ENCODE measurements at regions not wholly inside any gene's neighbourhood (a gene's known extent, or its start where the extent isn't known, plus 50 kb on each side); places are given as distances from the start of the nearest gene placed in this dataset.

- TF ChIP-seq ZNF407 (CRISPR knock-in tag; IDR thresholded peaks at IDR 0.05; ENCODE audit: not compliant biosample characterization) (no peak), ZNF260 (CRISPR knock-in tag; IDR thresholded peaks at IDR 0.05; ENCODE audit: borderline replicate concordance, low read depth) (no peak)
Observed at GRCh38 chr10:128217136-128217535, 90.9 kb upstream of the MKI67 start (continued).

GRCh38 chr10:128218161-128218560 lies 91.9 kb upstream of the MKI67 start:
- no peak for DNase-seq (ENCODE audit: low spot score)
- H3K4me2 ChIP-seq (ENCODE audit: low read depth, low read length), result no peak overlapping the region
- no peak overlapping the region for H2AFZ ChIP-seq (ENCODE audit: low read length)
- no peak for ATAC-seq
- no peaks in the 10 kb centered on the region for H3K9me3 ChIP-seq (ENCODE audit: low read length)
- ChIA-PET POLR2A (no interaction called here), CTCF (ENCODE audit: low intra/inter-chr PET ratio, low total read pairs) (no interaction called here)
- no peak overlapping the region for H3K27ac ChIP-seq (ENCODE audit: extremely low read length, insufficient read depth, low read length)
- in situ Hi-C loops (cut with HindIII; ENCODE audit: extremely low pct_ligation_motif_present, low pct_unique_long_range_greater_than_20kb), result no loop called here
- H3K4me3 ChIP-seq (replicated peaks in 1 of 3; ENCODE audit: insufficient read depth in 1 of 3, low read depth in 2 of 3, low read length in 3 of 3), result no peak overlapping the region
- FAIRE-seq, result no peak
- peaks cover 11 to 47% of the 10 kb centered on the region in 2 experiments; a peak in 4 of 5 replicates for H3K27me3 ChIP-seq (ENCODE audit: control insufficient read depth in 1 of 2, insufficient read depth in 2 of 2, low read length in 2 of 2)
- 24% methylated on average over 4 of the region's 4 CpGs for WGBS (ENCODE audit: low lambda C conversion rate)
- no TSS peak for BruUV-seq (replicated peaks)
- H3K4me1 ChIP-seq (ENCODE audit: insufficient read depth, low read length), result peaks cover 7% of the 10 kb centered on the region; the same call in 1 of the 2 replicates
- no peak overlapping the region for H3K9ac ChIP-seq (ENCODE audit: insufficient read depth, low read depth, low read length)
- no peaks in the 10 kb centered on the region for H3K79me2 ChIP-seq (ENCODE audit: insufficient read depth, low read length)
- intact Hi-C loops (cut with micrococcal nuclease; ENCODE audit: unreplicated experiment), result no loop called here
- H3K36me3 ChIP-seq (replicated peaks in 1 of 2; ENCODE audit: control insufficient read depth in 1 of 2, insufficient read depth in 2 of 2, low read length in 2 of 2), result no peaks in the 10 kb centered on the region
- 0 out of 2 replicates have a peak, but pooled peaks cover 2% of the 10 kb centered on the region for H4K20me1 ChIP-seq (ENCODE audit: insufficient read depth, low read length)
- TF ChIP-seq PRDM4 (CRISPR knock-in tag; IDR thresholded peaks at IDR 0.05; ENCODE audit: borderline replicate concordance) (no peak), ZBTB37 (CRISPR knock-in tag; IDR thresholded peaks at IDR 0.05) (no peak), ZSCAN31 (CRISPR knock-in tag; IDR thresholded peaks at IDR 0.05; ENCODE audit: low read depth) (no peak), ZNF30 (CRISPR knock-in tag; IDR thresholded peaks at IDR 0.05) (no peak), ZNF616 (CRISPR knock-in tag; IDR thresholded peaks at IDR 0.05; ENCODE audit: low read depth) (no peak)

Data from HepG2 (cell line).